Activated T-cell treated with anti-CD3 and anti-CD28 coated beads, Interleukin-2, amount 50 U/mL, for 4 hours (primary cell): ENCODE measurements at regions not wholly inside any gene's neighbourhood (a gene's known extent, or its start where the extent isn't known, plus 50 kb on each side); places are given as distances from the start of the nearest gene placed in this dataset.
"Not testable (repeated sequence)": the region's sequence is repeated elsewhere in the genome, so short reads cannot be mapped to it uniquely, and the experiment has no call there.

Source experiments
- ATAC-seq, 2 donors: fragments of 200-7000 bp; cut with Tn5 transposase; one replicate each; pipeline ENCODE4 v1.10.0; 2021
- DNase-seq: peaks from one replicate; pipeline ENCODE4 v3.0.0-alpha.2; 2020
- H3K27me3 Mint-ChIP-seq: one replicate; pipeline ENCODE4 v1.8.0; 2021; ENCODE audit warnings: low read depth, mixed read lengths
- H3K36me3 Mint-ChIP-seq: one replicate; pipeline ENCODE4 v1.8.0; 2022; ENCODE audit warnings: mixed read lengths; ENCODE audit not compliant: insufficient read depth
- H3K4me1 Mint-ChIP-seq: one replicate; pipeline ENCODE4 v1.8.0; 2021; ENCODE audit warnings: low read depth, mixed read lengths
- H3K4me3 Mint-ChIP-seq: one replicate; pipeline ENCODE4 v1.8.0; 2021; ENCODE audit warnings: mild to moderate bottlenecking, moderate library complexity, mixed read lengths
- H3K9me3 Mint-ChIP-seq: one replicate; pipeline ENCODE4 v1.8.0; 2021; ENCODE audit warnings: mixed read lengths

DNA sequence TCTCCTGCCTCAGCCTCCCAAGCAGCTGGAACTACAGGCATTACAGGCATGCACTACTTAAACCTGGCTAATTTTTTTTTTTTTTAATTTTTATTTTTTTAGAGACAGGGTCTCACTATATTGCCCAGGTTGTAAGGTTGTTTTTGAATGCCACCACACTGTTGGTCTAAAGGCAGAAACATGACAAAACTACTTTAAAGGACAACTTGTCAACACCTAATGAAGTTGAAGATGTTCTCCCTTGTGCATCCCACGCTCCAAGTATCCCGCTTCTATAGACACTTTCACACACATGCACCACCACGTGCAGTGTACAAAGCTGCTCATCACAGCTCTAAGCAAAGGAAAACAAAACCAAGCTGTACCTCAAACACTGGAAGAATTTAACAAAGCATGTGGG, 226.4 kb downstream of the FGFR2 start:
- Mint-ChIP-seq H3K27me3 (no peaks in the 10 kb centered on the region), H3K9me3 (no peaks in the 10 kb centered on the region), H3K4me3 (no peak overlapping the region), H3K36me3 (no peaks in the 10 kb centered on the region), H3K4me1 (no peaks in the 10 kb centered on the region)
- ATAC-seq, result no peak
- DNase-seq, result no peak

DNA sequence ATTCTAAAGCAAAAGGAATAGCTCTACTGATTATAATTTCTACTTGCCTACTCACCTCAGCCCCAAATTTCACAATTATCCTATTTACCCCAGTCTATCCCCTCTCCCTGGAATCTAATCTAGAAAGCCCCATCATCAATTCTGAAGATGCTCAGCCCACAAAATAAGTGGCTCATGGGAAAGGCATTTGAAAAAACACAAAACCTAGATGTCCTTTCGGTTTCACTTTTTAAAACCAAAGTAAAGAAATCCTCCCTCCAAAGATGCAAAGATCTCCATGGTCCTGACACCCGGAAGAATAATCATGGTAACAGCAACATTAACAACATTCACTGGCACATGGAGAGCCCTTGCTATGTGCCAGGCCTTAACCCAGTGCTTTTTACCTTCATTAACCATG, 224.8 kb downstream of the FGFR2 start:
- Mint-ChIP-seq H3K9me3 (no peaks in the 10 kb centered on the region), H3K36me3 (no peaks in the 10 kb centered on the region), H3K27me3 (no peaks in the 10 kb centered on the region), H3K4me1 (no peaks in the 10 kb centered on the region), H3K4me3 (no peak overlapping the region)
- ATAC-seq (no peak), DNase-seq (no peak)

DNA sequence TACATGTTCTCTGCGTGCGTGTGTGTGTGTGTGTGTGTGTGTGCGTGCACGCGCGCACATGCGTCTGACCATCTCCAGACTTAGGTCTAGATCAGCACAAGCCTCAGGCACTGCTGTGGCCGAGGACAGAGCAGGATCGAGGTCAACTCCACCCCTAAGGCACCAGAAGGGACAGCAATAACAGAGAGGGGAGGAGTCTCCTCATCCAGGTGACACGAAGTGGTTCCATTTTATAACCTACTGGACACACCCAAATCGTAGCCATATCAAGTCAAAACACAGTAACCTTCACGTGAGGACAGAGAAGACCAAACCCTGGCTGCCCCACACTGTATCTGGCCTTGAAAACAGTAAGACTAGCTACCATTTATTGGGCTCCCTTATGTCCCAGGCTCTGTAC, 224.1 kb downstream of the FGFR2 start:
- ATAC-seq (no peak), DNase-seq (no peak)
- Mint-ChIP-seq H3K36me3 (no peaks in the 10 kb centered on the region), H3K4me3 (no peak overlapping the region), H3K27me3 (no peaks in the 10 kb centered on the region), H3K4me1 (no peaks in the 10 kb centered on the region), H3K9me3 (no peaks in the 10 kb centered on the region)

DNA sequence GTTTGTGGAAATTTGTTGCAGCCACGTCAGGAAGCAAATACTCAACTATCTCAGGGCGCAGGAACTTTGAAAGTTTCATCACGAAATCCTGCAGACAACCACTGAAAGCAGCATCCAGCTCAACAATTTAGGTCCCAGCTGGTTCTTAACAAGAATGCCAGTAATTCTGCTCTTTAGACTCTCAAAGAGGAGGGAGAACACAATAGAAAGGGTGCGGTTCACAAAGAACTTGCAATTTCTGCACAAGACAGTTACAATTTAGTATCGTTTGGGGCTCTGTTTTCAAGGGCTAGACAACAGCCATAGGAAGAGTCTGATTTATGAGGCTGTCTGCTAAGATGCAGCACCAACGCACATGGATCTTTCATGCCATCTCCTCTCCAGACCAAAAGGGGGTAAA, 223.1 kb downstream of the FGFR2 start:
- no peak for DNase-seq
- no peaks in the 10 kb centered on the region for H3K36me3 Mint-ChIP-seq
- H3K27me3 Mint-ChIP-seq, result no peaks in the 10 kb centered on the region
- no peak for ATAC-seq
- H3K4me1 Mint-ChIP-seq, result no peaks in the 10 kb centered on the region
- no peaks in the 10 kb centered on the region for H3K9me3 Mint-ChIP-seq
- no peak overlapping the region for H3K4me3 Mint-ChIP-seq

DNA sequence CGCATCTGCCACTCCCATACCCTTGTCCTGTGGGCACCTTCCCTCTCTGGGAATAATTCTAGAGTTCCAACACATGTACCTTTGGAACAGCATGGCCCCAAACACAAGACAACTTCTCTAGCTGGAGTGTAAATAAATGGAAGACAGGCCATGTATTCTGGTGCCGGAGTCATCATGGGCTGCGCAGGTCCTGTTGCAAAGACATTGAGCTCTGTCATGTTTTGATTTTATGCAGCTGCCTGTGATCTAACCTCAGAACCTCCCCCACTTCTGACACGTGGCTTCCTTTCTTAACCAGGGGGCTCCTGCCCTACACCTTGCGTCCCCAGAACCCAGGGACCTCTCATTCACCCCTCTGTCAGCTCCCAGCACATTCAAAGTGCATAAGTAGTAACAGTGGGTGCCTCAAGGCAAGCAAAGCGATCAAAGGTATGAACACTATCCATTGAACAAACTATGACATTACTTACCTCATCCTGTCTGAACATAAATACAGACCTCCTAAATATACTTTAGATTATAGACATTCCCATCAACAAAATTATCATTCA, 219.9 kb downstream of the FGFR2 start:
- Mint-ChIP-seq H3K4me1 (no peaks in the 10 kb centered on the region), H3K9me3 (no peaks in the 10 kb centered on the region), H3K4me3 (no peak overlapping the region), H3K36me3 (no peaks in the 10 kb centered on the region), H3K27me3 (no peaks in the 10 kb centered on the region)
- ATAC-seq (no peak), DNase-seq (no peak)

DNA sequence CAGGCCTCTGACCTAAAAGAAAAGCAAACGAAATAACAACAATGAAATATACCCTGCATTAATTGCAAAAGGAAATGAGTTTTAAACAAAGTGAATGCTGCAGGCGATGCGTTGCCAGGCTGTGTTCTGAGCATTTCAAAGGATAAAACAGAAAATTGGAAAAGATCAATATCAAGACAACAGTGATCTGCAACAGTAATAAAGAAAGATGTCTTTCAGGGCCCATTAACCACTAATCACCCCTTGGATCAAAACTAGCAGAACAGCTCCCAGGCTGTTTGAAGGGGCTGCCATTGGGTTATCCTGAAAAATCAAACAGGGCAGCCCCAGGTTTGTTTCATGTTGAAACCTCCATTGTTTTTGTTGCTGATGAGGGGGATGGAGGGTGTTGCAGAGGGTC, 219.2 kb downstream of the FGFR2 start:
- Mint-ChIP-seq H3K9me3 (no peaks in the 10 kb centered on the region), H3K4me1 (no peaks in the 10 kb centered on the region), H3K27me3 (no peaks in the 10 kb centered on the region), H3K36me3 (no peaks in the 10 kb centered on the region), H3K4me3 (no peak overlapping the region)
- DNase-seq, result no peak
- no peak for ATAC-seq

DNA sequence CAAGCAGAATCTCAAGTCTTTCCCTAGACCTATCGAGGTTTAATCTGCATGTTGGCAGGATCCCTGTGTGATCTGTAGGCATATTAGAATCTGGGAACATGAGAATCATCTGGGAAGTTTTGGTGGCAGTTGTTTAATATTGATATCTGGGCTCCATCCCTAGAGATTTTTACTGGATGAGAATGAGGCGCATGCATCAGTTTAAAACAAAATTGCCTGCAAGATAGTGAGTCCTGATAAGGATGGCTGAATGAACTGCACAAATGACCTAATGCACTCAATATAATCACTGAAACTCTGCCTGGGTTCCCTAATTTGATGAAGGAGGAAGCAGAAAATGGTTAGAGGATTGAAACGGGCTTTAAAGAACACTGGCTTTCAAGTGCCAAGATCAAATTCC, 218.0 kb downstream of the FGFR2 start:
- Mint-ChIP-seq H3K27me3 (no peaks in the 10 kb centered on the region), H3K4me1 (no peaks in the 10 kb centered on the region), H3K36me3 (no peaks in the 10 kb centered on the region), H3K9me3 (no peaks in the 10 kb centered on the region), H3K4me3 (no peak overlapping the region)
- no peak for ATAC-seq
- DNase-seq, result no peak

DNA sequence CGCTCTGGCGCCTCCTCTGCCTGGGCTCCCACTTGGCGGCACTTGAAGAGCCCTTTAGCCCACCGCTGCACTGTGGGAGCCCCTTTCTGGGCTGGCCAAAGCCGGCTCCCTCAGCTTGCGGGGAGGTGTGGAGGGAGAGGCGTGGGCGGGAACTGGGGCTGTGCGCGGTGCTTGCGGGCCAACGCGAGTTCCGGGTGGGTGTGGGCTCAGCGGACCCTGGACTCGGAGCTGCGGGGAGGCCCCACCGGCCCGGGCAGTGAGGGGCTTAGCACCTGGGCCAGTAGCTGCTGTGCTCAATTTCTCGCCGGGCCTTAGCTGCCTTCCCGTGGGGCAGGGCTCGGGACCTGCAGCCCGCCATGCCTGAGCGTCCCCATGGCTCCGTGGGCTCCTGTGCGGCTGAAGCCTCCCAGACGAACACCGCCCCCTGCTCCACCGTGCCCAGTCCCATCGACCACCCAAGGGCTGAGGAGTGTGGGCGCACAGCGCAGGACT, 216.2 kb downstream of the FGFR2 start:
- ATAC-seq, H3K36me3 Mint-ChIP-seq, H3K27me3 Mint-ChIP-seq, H3K4me1 Mint-ChIP-seq, H3K4me3 Mint-ChIP-seq, H3K9me3 Mint-ChIP-seq, DNase-seq: not testable (repeated sequence)

DNA sequence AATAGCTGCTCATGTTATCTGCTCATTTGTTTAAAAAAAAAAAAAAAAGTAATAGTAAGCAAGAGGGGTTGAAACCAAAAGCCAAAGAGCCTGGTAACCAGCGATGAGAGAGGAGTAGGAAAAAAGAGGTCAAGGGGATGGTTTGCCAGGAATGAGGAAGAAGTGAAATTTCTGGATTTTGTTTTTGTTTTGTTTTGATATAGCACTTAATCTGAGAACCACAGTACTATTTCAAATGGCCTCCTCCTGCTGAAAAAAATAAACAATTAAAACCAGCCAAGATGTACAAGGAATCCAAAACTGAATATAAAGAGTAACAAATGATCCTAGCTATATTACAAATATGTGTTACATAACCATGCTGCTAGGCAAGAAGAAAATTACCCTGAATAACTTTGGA, 213.1 kb downstream of the FGFR2 start:
- H3K36me3 Mint-ChIP-seq, result no peaks in the 10 kb centered on the region
- peaks cover 10% of the 10 kb centered on the region for H3K9me3 Mint-ChIP-seq
- DNase-seq (no peak), ATAC-seq (no peak)
- no peaks in the 10 kb centered on the region for H3K27me3 Mint-ChIP-seq
- H3K4me3 Mint-ChIP-seq, result no peak overlapping the region
- H3K4me1 Mint-ChIP-seq, result no peaks in the 10 kb centered on the region

DNA sequence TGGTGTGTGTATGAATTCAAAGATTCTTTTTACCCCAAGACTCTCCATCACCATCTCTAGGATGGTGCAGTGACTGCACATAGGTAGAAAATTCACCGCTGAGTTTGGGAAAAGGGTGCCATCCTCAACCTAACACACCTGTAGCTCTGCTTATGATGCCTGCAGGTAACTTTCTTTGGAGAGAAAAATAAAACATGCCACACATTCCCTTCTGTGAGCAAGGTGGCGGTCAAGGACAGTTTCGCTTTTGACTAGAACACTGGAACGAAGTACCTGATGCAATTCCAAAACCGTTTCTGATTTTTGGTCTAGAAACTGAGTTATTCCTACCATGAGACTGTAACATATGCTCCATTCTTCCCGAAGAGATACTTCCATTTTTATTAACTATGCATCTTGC, 205.6 kb downstream of the FGFR2 start:
- no peaks in the 10 kb centered on the region for H3K36me3 Mint-ChIP-seq
- no peaks in the 10 kb centered on the region for H3K4me1 Mint-ChIP-seq
- no peak for DNase-seq
- peaks cover 7% of the 10 kb centered on the region for H3K9me3 Mint-ChIP-seq
- ATAC-seq, result no peak
- no peak overlapping the region for H3K4me3 Mint-ChIP-seq
- no peaks in the 10 kb centered on the region for H3K27me3 Mint-ChIP-seq

DNA sequence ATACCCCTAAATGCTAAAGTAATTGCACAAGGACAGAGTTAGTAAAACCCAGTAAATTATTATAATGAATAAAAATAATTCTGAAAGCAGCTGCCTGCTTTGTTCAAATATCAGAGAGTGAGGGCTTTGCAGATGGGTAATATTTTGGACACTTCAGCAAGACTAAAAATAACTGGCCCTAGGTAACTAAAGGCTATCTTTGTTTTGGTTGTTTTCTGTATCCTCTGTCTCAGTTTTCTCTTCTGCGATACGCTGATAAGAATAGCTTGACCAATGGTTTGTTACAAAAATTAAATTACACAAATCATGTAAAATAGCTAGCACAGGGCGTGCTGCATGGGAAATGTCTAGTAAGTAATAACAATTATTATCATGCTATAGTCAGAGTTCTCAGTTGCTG, 204.7 kb downstream of the FGFR2 start:
- DNase-seq (no peak), ATAC-seq (no peak)
- Mint-ChIP-seq H3K4me3 (no peak overlapping the region), H3K27me3 (no peaks in the 10 kb centered on the region), H3K9me3 (peaks cover 3% of the 10 kb centered on the region), H3K36me3 (no peaks in the 10 kb centered on the region), H3K4me1 (no peaks in the 10 kb centered on the region)

DNA sequence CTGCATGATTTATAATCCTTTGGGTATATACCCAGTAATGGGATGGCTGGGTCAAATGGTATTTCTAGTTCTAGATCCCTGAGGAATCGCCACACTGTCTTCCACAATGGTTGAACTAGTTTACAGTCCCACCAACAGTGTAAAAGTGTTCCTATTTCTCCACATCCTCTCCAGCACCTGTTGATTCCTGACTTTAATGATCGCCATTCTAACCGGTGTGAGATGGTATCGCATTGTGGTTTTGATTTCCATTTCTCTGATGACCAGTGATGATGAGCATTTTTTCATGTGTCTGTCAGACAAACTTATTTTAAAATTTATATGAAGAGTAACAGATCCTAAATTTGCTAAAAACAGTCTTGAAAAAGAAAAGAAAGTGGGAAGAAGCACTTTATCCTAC, 197.7 kb downstream of the FGFR2 start:
- not testable (repeated sequence) for DNase-seq

DNA sequence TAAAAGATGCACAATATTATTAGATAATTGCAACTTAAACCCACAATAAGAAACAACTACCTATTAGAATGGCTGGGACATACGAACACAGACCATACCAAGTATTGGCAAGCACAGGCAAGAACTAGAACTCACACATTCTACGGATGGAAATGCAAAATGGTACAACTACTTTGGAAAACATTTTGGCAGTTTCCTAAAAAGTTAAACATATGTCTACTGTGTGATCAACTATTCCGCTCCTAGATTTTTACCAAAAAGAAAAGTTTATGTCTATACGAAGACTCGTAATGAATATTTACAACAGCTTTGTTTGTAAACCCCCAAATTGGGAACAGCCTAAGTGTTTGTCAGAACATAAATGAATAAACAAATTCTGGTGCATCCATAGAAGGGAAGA, 194.7 kb downstream of the FGFR2 start:
- ATAC-seq (no peak), DNase-seq (no peak)
- Mint-ChIP-seq H3K27me3 (no peaks in the 10 kb centered on the region), H3K36me3 (no peaks in the 10 kb centered on the region), H3K9me3 (no peaks in the 10 kb centered on the region), H3K4me1 (no peaks in the 10 kb centered on the region), H3K4me3 (no peak overlapping the region)

More for the DNA sequence above, 197.7 kb downstream of the FGFR2 start:
- not testable (repeated sequence) for H3K27me3 Mint-ChIP-seq, ATAC-seq, H3K4me3 Mint-ChIP-seq, H3K9me3 Mint-ChIP-seq, H3K36me3 Mint-ChIP-seq, H3K4me1 Mint-ChIP-seq

DNA sequence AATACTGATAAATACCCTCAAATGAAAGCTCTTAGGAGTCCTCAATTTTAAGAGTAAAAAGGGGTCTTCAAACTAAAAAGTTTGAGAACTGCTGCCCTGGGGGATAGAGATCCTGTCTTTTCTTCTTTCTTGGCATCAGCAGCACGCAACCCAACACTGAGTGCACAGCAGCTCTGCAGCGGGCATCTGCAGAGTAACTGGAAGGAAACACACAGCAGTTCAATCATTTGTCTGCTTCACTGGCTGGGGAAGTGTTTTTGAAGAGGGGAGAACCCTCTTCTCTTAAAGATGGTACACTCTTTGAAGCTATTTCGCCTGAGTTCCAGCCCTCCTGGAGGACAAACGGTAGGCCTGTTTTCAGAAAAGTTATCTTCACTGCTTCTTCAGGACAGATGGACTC, 193.6 kb downstream of the FGFR2 start:
- Mint-ChIP-seq H3K4me3 (no peak overlapping the region), H3K4me1 (no peaks in the 10 kb centered on the region), H3K27me3 (no peaks in the 10 kb centered on the region), H3K36me3 (no peaks in the 10 kb centered on the region), H3K9me3 (no peaks in the 10 kb centered on the region)
- no peak for ATAC-seq
- DNase-seq, result no peak

DNA sequence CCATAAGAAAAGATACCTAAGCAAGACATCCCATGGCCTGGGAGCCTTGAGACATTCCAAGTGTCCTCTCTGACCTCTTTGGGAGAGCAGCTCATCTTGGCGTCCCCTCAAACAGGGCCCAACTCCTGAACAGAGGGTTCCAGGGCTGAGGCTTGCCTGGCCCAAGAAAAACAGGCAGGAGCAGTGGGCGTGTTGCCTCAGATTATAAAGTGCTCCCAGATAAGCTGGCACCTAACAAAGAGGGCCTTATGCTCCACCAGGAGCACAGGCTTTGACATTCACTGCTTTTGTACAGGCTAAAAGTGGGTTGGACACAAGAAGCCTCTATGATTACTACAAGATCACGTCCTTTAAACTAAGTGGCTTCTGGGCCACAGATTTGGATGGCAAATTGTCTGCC, 193.1 kb downstream of the FGFR2 start:
- no peaks in the 10 kb centered on the region for H3K27me3 Mint-ChIP-seq
- no peaks in the 10 kb centered on the region for H3K4me1 Mint-ChIP-seq
- no peaks in the 10 kb centered on the region for H3K9me3 Mint-ChIP-seq
- ATAC-seq (no peak), DNase-seq (no peak)
- no peaks in the 10 kb centered on the region for H3K36me3 Mint-ChIP-seq
- H3K4me3 Mint-ChIP-seq, result no peak overlapping the region

DNA sequence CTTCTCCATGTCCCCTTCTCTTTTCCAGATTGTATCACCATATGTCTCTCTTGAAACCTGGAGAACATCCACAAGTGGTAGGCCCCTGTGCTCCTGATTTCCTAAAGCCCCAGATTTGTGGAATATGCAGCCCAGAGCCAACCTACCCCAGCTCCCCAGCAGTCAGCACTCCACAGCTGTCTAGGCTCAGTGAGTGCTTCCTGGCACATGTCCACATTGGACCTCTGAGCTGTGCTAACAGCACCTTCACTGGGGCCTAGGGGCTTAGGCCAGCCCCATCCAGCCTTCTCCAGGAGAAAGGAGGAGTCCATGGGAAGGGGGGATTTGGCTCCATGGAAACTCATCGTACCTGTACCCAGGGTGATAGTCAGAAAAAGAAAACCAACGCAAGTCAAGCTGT, 192.7 kb downstream of the FGFR2 start:
- no peaks in the 10 kb centered on the region for H3K9me3 Mint-ChIP-seq
- ATAC-seq, result no peak
- no peaks in the 10 kb centered on the region for H3K4me1 Mint-ChIP-seq
- no peak overlapping the region for H3K4me3 Mint-ChIP-seq
- no peaks in the 10 kb centered on the region for H3K27me3 Mint-ChIP-seq
- H3K36me3 Mint-ChIP-seq, result no peaks in the 10 kb centered on the region
- DNase-seq, result no peak
